ENCODE measurements at regions not wholly inside any gene's neighbourhood (a gene's known extent, or its start where the extent isn't known, plus 50 kb on each side); places are given as distances from the start of the nearest gene placed in this dataset.

- DNase-seq (ENCODE audit: extremely low read depth, low read depth): no peak
Observed at GRCh38 chr22:34969001-34969790, 96.8 kb upstream of the ISX start.

DNA sequence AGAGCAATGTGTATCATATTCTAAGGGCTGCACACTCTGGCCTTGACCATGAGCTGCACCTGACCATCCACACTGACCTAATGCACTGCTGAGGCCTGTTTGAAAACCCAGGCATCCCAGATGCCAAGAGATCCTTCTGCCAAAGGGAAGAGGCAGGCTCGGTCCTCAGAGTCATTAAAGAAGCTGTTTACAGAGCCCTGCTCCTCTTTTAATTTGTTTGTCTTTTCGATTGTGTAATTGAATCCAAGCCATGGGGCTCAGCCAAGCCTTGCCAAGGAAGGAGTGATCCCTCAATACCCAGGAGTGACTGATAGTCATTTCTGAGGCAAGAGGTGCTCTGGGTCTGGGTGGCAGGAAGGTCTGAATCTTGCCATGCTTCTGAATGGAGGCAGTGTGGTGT, 94.5 kb upstream of the ISX start:
- DNase-seq (ENCODE audit: extremely low read depth, low read depth): no peak

DNA sequence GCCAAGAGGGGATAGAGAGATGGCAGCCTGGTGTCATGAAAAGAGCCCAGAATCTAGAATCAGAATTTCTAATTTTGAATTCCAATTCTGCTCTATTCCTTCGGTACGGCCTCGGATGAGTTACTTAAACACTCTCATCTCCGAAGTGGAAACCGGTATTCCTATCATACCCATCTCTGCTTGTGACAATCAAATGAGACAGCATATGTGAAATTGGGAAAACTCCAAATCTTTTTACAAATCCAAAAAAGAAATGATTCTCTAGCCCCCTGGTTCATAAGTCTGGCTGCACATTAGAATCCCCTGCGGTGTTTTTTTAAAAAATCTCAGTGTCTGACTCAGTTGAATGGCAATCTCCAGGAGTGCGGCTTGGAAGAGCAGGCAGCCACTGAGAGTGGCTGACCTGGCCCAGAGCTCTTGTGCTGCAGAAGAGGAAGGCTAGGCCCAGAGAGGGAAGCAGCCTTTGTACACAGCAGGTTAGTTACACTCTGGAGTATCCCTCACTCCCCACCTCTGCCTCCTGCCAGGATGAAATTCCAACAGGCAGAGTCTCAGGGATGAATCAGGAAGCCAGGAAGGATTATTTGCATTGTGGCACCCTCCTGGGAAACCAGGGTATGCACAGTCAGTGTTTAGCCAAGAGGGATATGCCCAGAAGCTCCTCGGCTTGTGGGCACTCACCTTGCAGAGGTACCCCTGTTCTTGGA, 93.6 kb upstream of the ISX start:
- no peak for DNase-seq (ENCODE audit: extremely low read depth, low read depth)

DNA sequence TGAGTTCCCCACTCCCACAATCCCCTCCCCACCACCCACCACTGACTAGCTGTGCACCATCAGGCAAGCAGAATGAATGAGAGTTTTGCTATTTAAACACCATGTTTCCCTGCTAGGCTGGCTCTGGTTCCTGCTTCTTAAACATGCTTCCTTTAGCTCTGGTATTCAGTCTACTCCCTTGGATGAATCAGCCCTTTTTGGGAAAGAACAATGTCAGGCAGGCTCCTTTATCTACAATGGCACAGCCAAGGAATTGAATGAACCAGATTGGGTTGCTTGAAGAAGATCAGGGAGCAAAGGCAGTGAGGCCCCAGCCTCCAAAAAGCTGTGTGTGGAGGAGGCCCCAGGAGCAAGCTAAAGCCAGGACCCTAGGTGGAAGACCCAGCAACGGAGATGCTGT, 92.9 kb upstream of the ISX start:
- DNase-seq (ENCODE audit: extremely low read depth, low read depth): no peak

DNA sequence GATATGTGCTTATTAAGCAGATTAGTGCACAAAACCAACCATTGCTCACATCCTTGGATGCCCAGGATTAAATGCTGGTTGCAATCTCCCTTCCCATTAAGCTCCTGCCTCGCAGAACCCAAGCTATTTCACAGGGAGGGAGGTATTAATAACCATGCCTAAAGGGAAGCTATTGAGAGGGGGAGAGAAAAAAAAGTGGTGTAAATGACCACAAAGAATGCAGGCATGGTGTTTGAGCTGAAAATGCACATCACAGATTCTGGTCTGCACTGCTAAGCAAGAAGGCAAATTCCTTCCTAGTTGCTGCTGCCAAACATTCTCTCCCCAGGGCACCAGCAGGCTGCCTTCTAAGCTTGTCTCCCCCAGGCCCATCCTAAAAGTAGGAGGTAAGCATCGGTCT, 92.0 kb upstream of the ISX start:
- DNase-seq (ENCODE audit: extremely low read depth, low read depth): no peak

GRCh38 chr22:34975721-34976120, 90.2 kb upstream of the ISX start:
- DNase-seq (ENCODE audit: extremely low read depth, low read depth): no peak

DNA sequence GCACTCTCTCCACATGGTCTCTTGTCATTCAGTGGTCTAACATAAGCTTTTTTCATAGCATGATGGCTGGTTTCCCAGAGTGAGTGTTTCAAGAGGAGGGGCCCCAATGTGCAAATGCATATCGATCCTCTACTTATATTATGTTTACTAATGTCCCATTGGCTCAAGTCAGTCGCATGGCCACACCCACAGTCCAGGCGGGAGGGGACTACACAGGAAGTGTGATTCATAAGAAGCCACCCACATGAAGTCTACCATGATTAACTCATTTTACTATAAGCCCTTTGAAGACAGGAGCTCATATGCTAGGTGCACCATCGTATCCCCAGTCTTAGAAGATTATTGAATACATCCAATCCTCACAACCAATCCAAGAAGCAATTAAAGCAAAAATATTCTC, 89.5 kb upstream of the ISX start:
- no peak for DNase-seq (ENCODE audit: extremely low read depth, low read depth)

DNA sequence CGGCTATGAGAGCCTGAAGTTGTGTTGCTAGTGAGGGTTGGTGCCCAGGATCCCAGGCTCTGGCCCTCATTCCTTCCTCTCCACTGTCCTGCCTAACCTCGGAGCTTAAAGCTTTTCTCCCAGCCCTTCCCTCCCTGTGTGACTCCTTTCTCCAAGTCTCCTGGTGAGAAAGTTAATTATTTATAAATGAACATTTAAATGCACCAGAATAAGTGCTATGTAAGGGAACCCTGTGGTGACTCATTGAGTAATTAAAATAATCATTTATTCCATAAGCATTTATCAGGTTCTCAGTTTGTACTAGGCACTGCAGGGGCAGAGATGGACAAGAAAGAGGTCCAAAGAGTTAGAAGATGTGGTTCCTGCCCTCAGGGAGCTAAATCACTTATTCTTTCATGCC, 89.1 kb upstream of the ISX start:
- DNase-seq (ENCODE audit: extremely low read depth, low read depth): no peak

DNA sequence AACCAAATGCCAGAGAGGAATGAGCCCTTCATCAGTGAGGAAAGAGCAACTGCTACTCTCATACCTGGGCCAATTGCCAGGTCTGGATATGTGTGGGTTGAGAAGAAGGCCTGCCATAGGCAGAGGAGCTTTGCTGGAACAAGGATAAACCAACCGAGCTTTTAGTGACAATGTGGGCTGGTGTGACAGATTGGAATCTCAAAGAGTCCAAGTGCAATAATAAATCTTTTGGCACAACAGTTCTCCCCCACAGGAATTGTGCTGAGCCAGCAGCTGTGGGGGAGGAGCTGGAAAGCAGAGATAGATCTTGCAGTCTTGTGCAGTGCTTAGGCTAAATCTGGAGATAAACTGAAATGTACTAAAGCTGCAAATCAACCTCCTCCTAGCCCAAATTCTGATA, 79.4 kb upstream of the ISX start:
- DNase-seq (ENCODE audit: extremely low read depth, low read depth): no peak

GRCh38 chr22:34992672-34993071, 73.3 kb upstream of the ISX start:
- DNase-seq (ENCODE audit: extremely low read depth, low read depth): no peak

GRCh38 chr22:34993548-34993947, 72.4 kb upstream of the ISX start:
- DNase-seq (ENCODE audit: extremely low read depth, low read depth): no peak

DNA sequence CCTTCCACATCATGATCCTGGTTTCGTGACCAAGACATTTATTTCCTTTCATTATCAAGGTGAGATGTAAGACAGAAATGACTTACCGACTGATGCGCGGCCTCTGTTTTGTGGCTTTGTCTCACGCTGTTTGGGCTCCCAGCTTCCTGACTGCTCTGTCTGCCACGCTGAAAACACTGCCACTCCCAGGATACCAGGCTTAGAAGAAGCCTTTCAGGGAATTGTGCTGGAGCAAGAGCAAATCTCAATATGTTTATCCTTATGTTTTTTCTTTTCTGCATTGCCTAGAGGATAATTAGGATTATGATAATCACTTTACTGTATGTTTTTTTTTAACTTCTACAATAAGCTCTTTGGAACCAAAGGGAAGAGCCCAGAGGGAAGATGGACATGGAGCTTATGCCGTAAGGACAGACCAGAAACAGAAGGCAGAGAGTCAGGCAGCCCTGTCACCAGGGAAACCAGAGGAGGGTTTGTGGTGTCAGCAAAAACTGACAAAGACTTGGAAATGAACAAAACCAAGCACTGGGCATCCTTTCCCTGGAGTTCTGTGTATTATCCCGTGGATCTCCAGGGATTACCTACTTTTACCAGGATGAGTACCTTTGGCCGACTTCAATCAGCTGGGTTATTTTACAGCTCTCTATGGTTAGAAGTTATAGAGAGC, 68.2 kb upstream of the ISX start:
- DNase-seq (ENCODE audit: extremely low read depth, low read depth): no peak

DNA sequence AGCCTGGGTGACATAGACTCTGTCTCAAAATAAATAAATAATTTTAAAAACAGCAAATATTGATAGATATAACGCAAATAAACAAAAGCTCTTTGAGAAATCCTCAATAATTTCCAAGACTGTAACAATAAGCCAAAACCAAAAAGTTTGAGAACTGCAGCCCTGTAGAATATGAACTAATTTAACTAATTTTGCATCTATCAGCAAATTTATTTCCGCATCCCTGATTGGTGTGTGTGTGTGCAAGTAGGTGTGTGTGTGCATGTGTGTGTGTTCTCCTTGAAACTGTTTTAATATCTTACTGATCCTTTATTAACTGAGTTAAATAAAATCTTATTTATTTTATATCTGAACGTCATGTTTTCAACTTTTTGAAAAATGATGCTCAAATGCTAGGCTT, 67.0 kb upstream of the ISX start:
- no peak for DNase-seq (ENCODE audit: extremely low read depth, low read depth)

DNA sequence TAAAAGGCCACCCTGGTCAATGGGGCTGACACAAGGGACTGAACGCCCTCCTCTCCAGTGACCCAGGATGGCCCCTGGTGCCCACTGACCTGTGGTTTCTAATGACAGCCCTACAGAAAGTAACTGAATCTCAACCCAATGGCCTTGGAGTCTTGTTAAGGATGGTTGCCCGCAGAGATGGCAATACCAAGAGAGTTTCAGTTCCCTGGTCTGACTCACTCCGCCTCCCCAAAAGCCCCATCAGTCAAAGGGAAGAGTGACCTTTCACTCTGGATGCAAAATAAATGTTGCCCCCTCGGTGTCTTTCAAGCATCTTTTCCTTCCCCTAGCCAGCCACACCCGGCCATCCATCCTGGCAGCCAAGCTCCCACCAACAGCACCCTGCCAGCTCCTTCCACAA, 57.7 kb upstream of the ISX start:
- no peak for DNase-seq (ENCODE audit: extremely low read depth, low read depth)

DNA sequence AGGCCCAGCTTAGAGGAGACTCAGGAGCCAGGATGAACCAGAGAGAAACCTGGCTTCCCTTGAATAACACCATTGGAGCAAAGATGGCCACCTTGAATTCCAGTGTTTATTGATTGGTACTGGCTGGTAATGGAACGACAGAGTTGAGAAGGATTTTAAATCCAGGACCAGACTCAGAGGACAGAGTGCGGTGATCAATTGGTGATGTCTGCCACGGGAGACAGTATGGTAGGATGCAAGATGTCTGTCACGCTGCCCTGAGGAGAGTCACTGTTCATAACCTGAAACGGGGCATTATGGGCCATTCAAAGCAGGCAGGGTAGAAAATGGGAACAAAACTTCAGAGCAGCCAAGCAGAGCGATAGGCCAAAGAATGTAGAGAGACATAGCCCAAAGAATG, 55.4 kb upstream of the ISX start:
- no peak for DNase-seq (ENCODE audit: extremely low read depth, low read depth)

DNA sequence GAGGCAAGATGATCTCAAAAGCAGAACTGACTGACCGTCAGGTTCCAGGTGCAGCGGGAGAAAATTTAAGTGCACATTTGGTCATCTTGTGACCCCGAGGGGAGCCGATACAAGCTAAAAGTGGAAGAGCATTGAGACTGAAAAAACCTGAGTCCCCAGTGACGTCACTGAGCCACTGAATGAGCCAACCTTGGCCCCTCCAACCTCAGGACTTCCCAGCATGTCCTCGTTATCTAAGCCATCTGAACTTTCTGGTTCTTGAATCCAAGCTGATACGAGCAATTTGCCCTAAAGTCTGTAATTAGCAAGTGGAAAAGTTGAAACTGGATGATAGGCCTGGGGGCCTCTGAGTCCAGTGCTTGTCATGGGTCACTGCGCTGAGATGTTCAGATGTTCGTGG, 51.1 kb upstream of the ISX start:
- DNase-seq (ENCODE audit: extremely low read depth, low read depth): no peak
